Heart left ventricle (tissue), 13 donors: ENCODE measurements at regions not wholly inside any gene's neighbourhood (a gene's known extent, or its start where the extent isn't known, plus 50 kb on each side); places are given as distances from the start of the nearest gene placed in this dataset.

Experiments used
- CTCF ChIP-seq, 12 donors: fragments of 200-600 bp; sonication (generic) in 4 of 12; IDR thresholded peaks; one replicate each; pipeline versions ENCODE4 v1.5.0 to v1.8.0; 2018 to 2022; ENCODE audit warnings: antibody characterized with exemption in 12 of 12, mild to moderate bottlenecking in 5 of 12
- POLR2A ChIP-seq, 2 donors: fragments of 450-650 bp; IDR thresholded peaks; one replicate each; pipeline ENCODE4 v1.6.1; 2017; ENCODE audit warnings: antibody characterized with exemption in 2 of 2, mild to moderate bottlenecking in 2 of 2, moderate library complexity in 2 of 2
- donor health status: ischemic (EF 13 %, LVEDD 7.1; RV severe dilation, severe dysfunction).
- donor health status: DM: no; HTN: yes; CAD: no.
- donor health status: DM: no; HTN: no; CAD: no.
- donor health status: ischemic (EF 25% LVEDD 6.9; RV normal size, moderate dysfunction).
- donor health status: ischemic (EF 25% LVEDD 5.7; RV mildly dilated, moderate dysfunction).
- donor health status: ischemic (EF 35%, LVEDD 5.7; RV mildly dilated, moderate dysfunction).
- donor health status: nonischemic (EF 11% LVEDD 7.7; RV severe dilation, severe dysfunction).
- donor health status: DM: yes; HTN: yes; CAD: no.
- donor health status: PGD.
- donor health status: ischemic (EF 29% LVEDD 5.4; RV normal size, mild dysfunction).
- donor health status: nonischemic (EF 23%, LVEDD 6.1; RV moderate dilation, normal function).

GRCh38 chr21:24976238-24976637 lies 631.0 kb downstream of the MRPL39 start:
- TF ChIP-seq CTCF (IDR thresholded peaks at IDR 0.05) (no peak), POLR2A (IDR thresholded peaks at IDR 0.05) (no peak)
